ENCODE measurements at regions not wholly inside any gene's neighbourhood (a gene's known extent, or its start where the extent isn't known, plus 50 kb on each side); places are given as distances from the start of the nearest gene placed in this dataset.

GRCh38 chr5:123786411-123786810, 274.4 kb downstream of the CSNK1G3 start:
- Histone ChIP-seq H3K27me3 (no peaks in the 10 kb centered on the region), H3K4me3 (no peak overlapping the region), H3K4me1 (no peaks in the 10 kb centered on the region), H3K9me3 (peaks cover 0 to 18% (median 8%) of the 10 kb centered on the region in 4 donors), H3K36me3 (no peaks in the 10 kb centered on the region), H3K27ac (no peak overlapping the region)
- WGBS, 2 donors = 74 to 76% methylated on average over 5 of the region's 5 CpGs
- TF ChIP-seq EP300 (IDR thresholded peaks at IDR 0.05) (no peak), POLR2AphosphoS5 (IDR thresholded peaks at IDR 0.05) (no peak), POLR2A (IDR thresholded peaks at IDR 0.05) (no peak)
- TF ChIP-seq, protein P1, sequence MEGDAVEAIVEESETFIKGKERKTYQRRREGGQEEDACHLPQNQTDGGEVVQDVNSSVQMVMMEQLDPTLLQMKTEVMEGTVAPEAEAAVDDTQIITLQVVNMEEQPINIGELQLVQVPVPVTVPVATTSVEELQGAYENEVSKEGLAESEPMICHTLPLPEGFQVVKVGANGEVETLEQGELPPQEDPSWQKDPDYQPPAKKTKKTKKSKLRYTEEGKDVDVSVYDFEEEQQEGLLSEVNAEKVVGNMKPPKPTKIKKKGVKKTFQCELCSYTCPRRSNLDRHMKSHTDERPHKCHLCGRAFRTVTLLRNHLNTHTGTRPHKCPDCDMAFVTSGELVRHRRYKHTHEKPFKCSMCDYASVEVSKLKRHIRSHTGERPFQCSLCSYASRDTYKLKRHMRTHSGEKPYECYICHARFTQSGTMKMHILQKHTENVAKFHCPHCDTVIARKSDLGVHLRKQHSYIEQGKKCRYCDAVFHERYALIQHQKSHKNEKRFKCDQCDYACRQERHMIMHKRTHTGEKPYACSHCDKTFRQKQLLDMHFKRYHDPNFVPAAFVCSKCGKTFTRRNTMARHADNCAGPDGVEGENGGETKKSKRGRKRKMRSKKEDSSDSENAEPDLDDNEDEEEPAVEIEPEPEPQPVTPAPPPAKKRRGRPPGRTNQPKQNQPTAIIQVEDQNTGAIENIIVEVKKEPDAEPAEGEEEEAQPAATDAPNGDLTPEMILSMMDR (IDR thresholded peaks at IDR 0.05) = no peak
- ATAC-seq (ENCODE audit: low FRiP score in 2 of 2) (no peak), DNase-seq (no peak)

DNA sequence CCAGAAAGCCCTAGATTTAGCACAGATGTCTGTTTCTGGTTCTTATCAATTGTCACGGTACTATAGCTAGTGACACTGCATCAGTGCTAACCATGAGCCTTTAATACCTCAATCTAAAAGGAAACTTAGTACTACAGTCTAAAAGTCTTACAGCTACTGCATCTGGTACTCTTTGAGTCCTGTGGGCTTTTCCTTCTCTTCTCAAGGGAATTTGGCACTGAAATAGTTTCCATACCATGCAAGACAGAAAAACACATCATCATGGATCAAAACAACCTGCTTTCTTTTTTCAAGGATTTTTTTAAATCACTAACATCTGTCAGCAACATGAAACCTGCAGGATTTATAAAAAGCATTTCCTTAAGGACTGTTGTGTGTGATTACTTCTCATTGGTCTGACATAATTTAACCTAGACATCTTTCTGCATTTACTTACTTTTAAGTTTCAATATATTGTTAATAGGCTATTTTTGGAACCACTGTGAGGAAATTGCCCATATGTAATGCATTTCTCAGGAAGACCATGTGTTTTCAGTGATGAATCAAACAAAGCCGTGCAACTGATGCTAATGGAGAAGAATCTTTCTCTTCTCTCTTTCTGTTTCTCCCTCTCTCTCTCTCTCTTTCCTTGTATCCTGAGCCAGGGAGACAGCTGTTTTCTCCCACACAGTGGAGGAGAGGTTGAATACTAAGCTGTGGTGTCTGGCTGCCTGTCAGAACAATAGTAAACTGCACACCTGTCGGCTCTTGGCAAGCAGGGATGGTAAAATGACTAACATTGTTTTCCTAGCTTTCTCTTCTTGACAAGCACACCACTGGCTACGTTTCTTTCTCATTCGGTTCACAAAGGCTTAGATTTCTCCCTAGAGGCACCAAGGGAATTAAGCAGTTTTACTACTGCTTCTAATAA, 273.4 kb downstream of the CSNK1G3 start:
- TF ChIP-seq EP300 (IDR thresholded peaks at IDR 0.05) = no peak
- TF ChIP-seq POLR2A (IDR thresholded peaks at IDR 0.05) = no peak
- TF ChIP-seq, protein P1 (IDR thresholded peaks at IDR 0.05) = no peak
- no peak for TF ChIP-seq POLR2AphosphoS5 (IDR thresholded peaks at IDR 0.05)
- no peaks in the 10 kb centered on the region for H3K27me3 ChIP-seq
- no peak overlapping the region for H3K27ac ChIP-seq
- H3K4me1 ChIP-seq = no peaks in the 10 kb centered on the region
- H3K4me3 ChIP-seq = no peak overlapping the region
- ATAC-seq (ENCODE audit: low FRiP score in 2 of 2) (peak in 1 of 2 donors; percentile 36), DNase-seq (no peak)
- peaks cover 0 to 16% (median 8%) of the 10 kb centered on the region in 4 donors for H3K9me3 ChIP-seq
- H3K36me3 ChIP-seq = no peaks in the 10 kb centered on the region
- 46 to 58% methylated on average over 5 of the region's 5 CpGs for WGBS, 2 donors

DNA sequence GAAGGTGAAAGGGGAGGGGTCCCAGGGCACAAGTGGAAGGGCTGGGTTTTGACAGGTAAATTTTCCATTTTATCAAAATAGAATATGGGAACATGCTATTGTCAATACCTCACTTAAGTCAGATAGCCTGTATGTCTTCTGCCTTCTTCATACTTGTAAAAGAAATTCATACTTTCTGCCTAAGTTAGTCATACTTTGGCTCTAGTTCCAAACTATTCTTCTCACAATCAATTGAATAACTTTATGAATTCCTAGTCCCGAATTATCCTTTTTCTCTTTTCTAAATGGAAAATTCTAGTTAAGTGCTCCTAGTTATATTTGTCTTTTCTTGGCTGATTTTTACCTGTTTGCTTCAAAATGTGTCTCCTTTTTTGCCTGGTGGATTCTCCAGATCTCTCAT, 271.4 kb downstream of the CSNK1G3 start:
- H3K4me1 ChIP-seq = no peaks in the 10 kb centered on the region
- no peak overlapping the region for H3K27ac ChIP-seq
- no peak for ATAC-seq (ENCODE audit: low FRiP score in 2 of 2)
- no peaks in the 10 kb centered on the region for H3K9me3 ChIP-seq
- no peak for DNase-seq
- no peaks in the 10 kb centered on the region for H3K27me3 ChIP-seq
- no peaks in the 10 kb centered on the region for H3K36me3 ChIP-seq
- 84 to 95% methylated on average over 1 of the region's 1 CpG for WGBS, 2 donors
- no peak for TF ChIP-seq POLR2A (IDR thresholded peaks at IDR 0.05)
- TF ChIP-seq EP300 (IDR thresholded peaks at IDR 0.05) = no peak
- TF ChIP-seq POLR2AphosphoS5 (IDR thresholded peaks at IDR 0.05) = no peak
- TF ChIP-seq, protein P1 (IDR thresholded peaks at IDR 0.05) = no peak
- no peak overlapping the region for H3K4me3 ChIP-seq

DNA sequence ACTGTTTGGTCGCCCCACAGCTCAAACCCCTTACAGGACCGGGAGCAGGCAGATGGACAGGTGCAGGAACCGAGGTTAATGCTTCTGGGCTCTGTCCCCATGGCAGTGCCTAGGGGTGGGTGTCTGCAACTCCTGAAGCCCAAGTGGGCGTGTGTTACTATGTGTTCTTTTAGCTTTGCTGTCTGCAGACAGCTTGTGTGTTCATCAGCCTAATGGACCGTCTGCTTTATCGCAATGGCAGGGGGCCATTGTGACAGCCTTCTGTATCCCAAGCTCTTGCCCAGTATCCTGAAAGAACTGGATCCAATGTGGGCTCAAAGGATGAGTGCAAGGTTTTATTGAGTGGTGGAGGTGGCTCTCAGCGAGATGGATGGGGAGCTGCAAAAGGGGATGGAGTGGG, 266.7 kb downstream of the CSNK1G3 start:
- 90 to 93% methylated on average over 7 of the region's 7 CpGs for WGBS, 2 donors
- ATAC-seq (ENCODE audit: low FRiP score in 2 of 2) (peak in 1 of 2 donors; percentile 19), DNase-seq (no peak)
- no peak for TF ChIP-seq POLR2A (IDR thresholded peaks at IDR 0.05)
- TF ChIP-seq EP300 (IDR thresholded peaks at IDR 0.05) = no peak
- no peak for TF ChIP-seq POLR2AphosphoS5 (IDR thresholded peaks at IDR 0.05)
- TF ChIP-seq, protein P1 (IDR thresholded peaks at IDR 0.05) = no peak
- Histone ChIP-seq H3K27me3 (no peaks in the 10 kb centered on the region), H3K36me3 (no peaks in the 10 kb centered on the region), H3K4me1 (no peaks in the 10 kb centered on the region), H3K4me3 (no peak overlapping the region), H3K27ac (no peak overlapping the region), H3K9me3 (no peaks in the 10 kb centered on the region)

GRCh38 chr5:123776761-123777160, 264.8 kb downstream of the CSNK1G3 start:
- H3K4me1 ChIP-seq = no peaks in the 10 kb centered on the region
- H3K36me3 ChIP-seq = no peaks in the 10 kb centered on the region
- peaks cover 0 to 5% (median 2%) of the 10 kb centered on the region in 4 donors for H3K9me3 ChIP-seq
- H3K27ac ChIP-seq = no peak overlapping the region
- no peak overlapping the region for H3K4me3 ChIP-seq
- DNase-seq (no peak), ATAC-seq (ENCODE audit: low FRiP score in 2 of 2) (no peak)
- no peaks in the 10 kb centered on the region for H3K27me3 ChIP-seq
- TF ChIP-seq EP300 (IDR thresholded peaks at IDR 0.05) (no peak), POLR2A (IDR thresholded peaks at IDR 0.05) (no peak), POLR2AphosphoS5 (IDR thresholded peaks at IDR 0.05) (no peak)
- TF ChIP-seq, protein P1 (IDR thresholded peaks at IDR 0.05) = no peak
